ENCODE measurements at regions not wholly inside any gene's neighbourhood (a gene's known extent, or its start where the extent isn't known, plus 50 kb on each side); places are given as distances from the start of the nearest gene placed in this dataset.

GRCh38 chr10:124306520-124306919 is 112.2 kb downstream of the OAT start:
- H3K79me2 ChIP-seq (ENCODE audit: insufficient read depth, low read depth), result no peaks in the 10 kb centered on the region
- no peaks in the 10 kb centered on the region for H3K36me3 ChIP-seq (ENCODE audit: insufficient read depth)
- H3K4me2 ChIP-seq, result no peak overlapping the region
- no peak overlapping the region for H3K27ac ChIP-seq
- H2AFZ ChIP-seq (ENCODE audit: low read depth), result no peak overlapping the region
- no peak overlapping the region for H3K9ac ChIP-seq
- H4K20me1 ChIP-seq (ENCODE audit: insufficient read depth), result no peaks in the 10 kb centered on the region
- H3K4me3 ChIP-seq (IDR thresholded peaks at IDR 0.05; ENCODE audit: insufficient read depth, low read depth, low read length), result no peak overlapping the region
- no peak for TF ChIP-seq CTCF (conservative IDR thresholded peaks at IDR 0.05; ENCODE audit: low read depth, low read length)
- H3K4me1 ChIP-seq (ENCODE audit: low read depth, poor library complexity, severe bottlenecking), result no peaks in the 10 kb centered on the region
- no peaks in the 10 kb centered on the region for H3K27me3 ChIP-seq (ENCODE audit: insufficient read depth, low read depth)

- no peaks in the 10 kb centered on the region for H3K79me2 ChIP-seq (ENCODE audit: insufficient read depth, low read depth)
Observed at GRCh38 chr10:124305984-124306383, 112.7 kb downstream of the OAT start.

GRCh38 chr10:124305131-124305530 is 113.6 kb downstream of the OAT start:
- H3K4me2 ChIP-seq, result no peak overlapping the region
- no peak for TF ChIP-seq CTCF (conservative IDR thresholded peaks at IDR 0.05; ENCODE audit: low read depth, low read length)
- no peak overlapping the region for H3K4me3 ChIP-seq (IDR thresholded peaks at IDR 0.05; ENCODE audit: insufficient read depth, low read depth, low read length)
- H2AFZ ChIP-seq (ENCODE audit: low read depth), result no peak overlapping the region
- H3K36me3 ChIP-seq (ENCODE audit: insufficient read depth), result no peaks in the 10 kb centered on the region
- no peaks in the 10 kb centered on the region for H3K79me2 ChIP-seq (ENCODE audit: insufficient read depth, low read depth)
- no peaks in the 10 kb centered on the region for H3K27me3 ChIP-seq (ENCODE audit: insufficient read depth, low read depth)
- no peaks in the 10 kb centered on the region for H4K20me1 ChIP-seq (ENCODE audit: insufficient read depth)
- no peak overlapping the region for H3K27ac ChIP-seq
- H3K4me1 ChIP-seq (ENCODE audit: low read depth, poor library complexity, severe bottlenecking), result no peaks in the 10 kb centered on the region
- H3K9ac ChIP-seq, result no peak overlapping the region

More at GRCh38 chr10:124305984-124306383, 112.7 kb downstream of the OAT start:
- TF ChIP-seq CTCF (conservative IDR thresholded peaks at IDR 0.05; ENCODE audit: low read depth, low read length), result no peak
- Histone ChIP-seq H4K20me1 (ENCODE audit: insufficient read depth) (no peaks in the 10 kb centered on the region), H3K27ac (no peak overlapping the region), H3K4me3 (IDR thresholded peaks at IDR 0.05; ENCODE audit: insufficient read depth, low read depth, low read length) (no peak overlapping the region), H3K4me2 (no peak overlapping the region), H3K27me3 (ENCODE audit: insufficient read depth, low read depth) (no peaks in the 10 kb centered on the region), H3K36me3 (ENCODE audit: insufficient read depth) (no peaks in the 10 kb centered on the region), H3K9ac (no peak overlapping the region), H3K4me1 (ENCODE audit: low read depth, poor library complexity, severe bottlenecking) (no peaks in the 10 kb centered on the region), H2AFZ (ENCODE audit: low read depth) (no peak overlapping the region)

- TF ChIP-seq CTCF (conservative IDR thresholded peaks at IDR 0.05; ENCODE audit: low read depth, low read length), result no peak
- Histone ChIP-seq H4K20me1 (ENCODE audit: insufficient read depth) (no peaks in the 10 kb centered on the region), H3K4me1 (ENCODE audit: low read depth, poor library complexity, severe bottlenecking) (no peaks in the 10 kb centered on the region), H3K36me3 (ENCODE audit: insufficient read depth) (no peaks in the 10 kb centered on the region), H3K9ac (no peak overlapping the region), H3K27ac (no peak overlapping the region), H3K27me3 (ENCODE audit: insufficient read depth, low read depth) (no peaks in the 10 kb centered on the region), H3K79me2 (ENCODE audit: insufficient read depth, low read depth) (no peaks in the 10 kb centered on the region), H2AFZ (ENCODE audit: low read depth) (no peak overlapping the region), H3K4me2 (no peak overlapping the region), H3K4me3 (IDR thresholded peaks at IDR 0.05; ENCODE audit: insufficient read depth, low read depth, low read length) (no peak overlapping the region)
Observed at GRCh38 chr10:124303662-124304418, 114.9 kb downstream of the OAT start.

Measured in KMS-11 (cell line).